ENCODE measurements at regions not wholly inside any gene's neighbourhood (a gene's known extent, or its start where the extent isn't known, plus 50 kb on each side); places are given as distances from the start of the nearest gene placed in this dataset.
"Not testable (repeated sequence)": the region's sequence is repeated elsewhere in the genome, so short reads cannot be mapped to it uniquely, and the experiment has no call there.

- Histone ChIP-seq H3K79me2 (ENCODE audit: insufficient read depth, low read length) (no peaks in the 10 kb centered on the region), H4K20me1 (ENCODE audit: insufficient read depth, low read length) (no peaks in the 10 kb centered on the region), H3K36me3 (ENCODE audit: insufficient read depth, low read length) (no peaks in the 10 kb centered on the region), H3K4me2 (ENCODE audit: insufficient read depth, low read length) (no peak overlapping the region), H2AFZ (ENCODE audit: low read depth, low read length) (no peak overlapping the region), H3K27ac (ENCODE audit: low read length) (no peak overlapping the region), H3K27me3 (ENCODE audit: insufficient read depth, low read length, poor library complexity) (no peaks in the 10 kb centered on the region), H3K4me1 (ENCODE audit: insufficient read depth, low read length) (no peaks in the 10 kb centered on the region), H3K9me3 (ENCODE audit: insufficient read depth, low read length, severe bottlenecking) (no peaks in the 10 kb centered on the region), H3K9ac (ENCODE audit: low read depth, low read length) (no peak overlapping the region), H3K4me3 (ENCODE audit: low read depth in 1 of 2, low read length in 2 of 2) (no peak overlapping the region)
- DNase-seq (no peak), ATAC-seq (ENCODE audit: insufficient read depth, low read depth) (no peak)
- TF ChIP-seq CTCF (IDR thresholded peaks at IDR 0.05; ENCODE audit: borderline replicate concordance, extremely low read depth, low read length, poor library complexity, severe bottlenecking) (no peak), EZH2 (IDR thresholded peaks at IDR 0.05; ENCODE audit: borderline replicate concordance, low read depth, low read length, severe bottlenecking) (no peak)
Measured at GRCh38 chr7:16369855-16370254, 51.5 kb downstream of the CRPPA start.

- not testable (repeated sequence) for H4K20me1 ChIP-seq (ENCODE audit: insufficient read depth, low read length); ATAC-seq (ENCODE audit: insufficient read depth, low read depth); H3K9me3 ChIP-seq (ENCODE audit: insufficient read depth, low read length, severe bottlenecking); H3K4me3 ChIP-seq (ENCODE audit: low read depth in 1 of 2, low read length in 2 of 2); H3K27me3 ChIP-seq (ENCODE audit: insufficient read depth, low read length, poor library complexity); H3K4me2 ChIP-seq (ENCODE audit: insufficient read depth, low read length); H3K9ac ChIP-seq (ENCODE audit: low read depth, low read length); H3K4me1 ChIP-seq (ENCODE audit: insufficient read depth, low read length); H3K27ac ChIP-seq (ENCODE audit: low read length); H2AFZ ChIP-seq (ENCODE audit: low read depth, low read length); DNase-seq; H3K79me2 ChIP-seq (ENCODE audit: insufficient read depth, low read length); H3K36me3 ChIP-seq (ENCODE audit: insufficient read depth, low read length)
Measured at GRCh38 chr7:16369309-16369708, 52.0 kb downstream of the CRPPA start.

GRCh38 chr7:16368885-16369284 lies 52.5 kb downstream of the CRPPA start:
- Histone ChIP-seq H3K4me1 (ENCODE audit: insufficient read depth, low read length) (no peaks in the 10 kb centered on the region), H3K27me3 (ENCODE audit: insufficient read depth, low read length, poor library complexity) (no peaks in the 10 kb centered on the region), H3K4me2 (ENCODE audit: insufficient read depth, low read length) (no peak overlapping the region), H3K27ac (ENCODE audit: low read length) (no peak overlapping the region), H3K9me3 (ENCODE audit: insufficient read depth, low read length, severe bottlenecking) (no peaks in the 10 kb centered on the region), H2AFZ (ENCODE audit: low read depth, low read length) (no peak overlapping the region), H3K9ac (ENCODE audit: low read depth, low read length) (no peak overlapping the region), H3K36me3 (ENCODE audit: insufficient read depth, low read length) (no peaks in the 10 kb centered on the region), H4K20me1 (ENCODE audit: insufficient read depth, low read length) (no peaks in the 10 kb centered on the region), H3K79me2 (ENCODE audit: insufficient read depth, low read length) (no peaks in the 10 kb centered on the region), H3K4me3 (ENCODE audit: low read depth in 1 of 2, low read length in 2 of 2) (no peak overlapping the region)
- TF ChIP-seq EZH2 (IDR thresholded peaks at IDR 0.05; ENCODE audit: borderline replicate concordance, low read depth, low read length, severe bottlenecking) (no peak), CTCF (IDR thresholded peaks at IDR 0.05; ENCODE audit: borderline replicate concordance, extremely low read depth, low read length, poor library complexity, severe bottlenecking) (no peak)
- no peak for DNase-seq
- ATAC-seq (ENCODE audit: insufficient read depth, low read depth) = no peak

- Histone ChIP-seq H3K27ac (ENCODE audit: low read length) (no peak overlapping the region), H3K79me2 (ENCODE audit: insufficient read depth, low read length) (no peaks in the 10 kb centered on the region), H4K20me1 (ENCODE audit: insufficient read depth, low read length) (no peaks in the 10 kb centered on the region), H3K4me2 (ENCODE audit: insufficient read depth, low read length) (no peak overlapping the region), H2AFZ (ENCODE audit: low read depth, low read length) (no peak overlapping the region), H3K36me3 (ENCODE audit: insufficient read depth, low read length) (no peaks in the 10 kb centered on the region), H3K9me3 (ENCODE audit: insufficient read depth, low read length, severe bottlenecking) (no peaks in the 10 kb centered on the region), H3K9ac (ENCODE audit: low read depth, low read length) (no peak overlapping the region), H3K4me1 (ENCODE audit: insufficient read depth, low read length) (no peaks in the 10 kb centered on the region), H3K27me3 (ENCODE audit: insufficient read depth, low read length, poor library complexity) (no peaks in the 10 kb centered on the region), H3K4me3 (ENCODE audit: low read depth in 1 of 2, low read length in 2 of 2) (no peak overlapping the region)
- DNase-seq (no peak), ATAC-seq (ENCODE audit: insufficient read depth, low read depth) (no peak)
- TF ChIP-seq CTCF (IDR thresholded peaks at IDR 0.05; ENCODE audit: borderline replicate concordance, extremely low read depth, low read length, poor library complexity, severe bottlenecking) (no peak), EZH2 (IDR thresholded peaks at IDR 0.05; ENCODE audit: borderline replicate concordance, low read depth, low read length, severe bottlenecking) (no peak)
Measured at GRCh38 chr7:16367115-16367514, 54.2 kb downstream of the CRPPA start.
